Kidney epithelial cell (primary cell): ENCODE measurements at regions not wholly inside any gene's neighbourhood (a gene's known extent, or its start where the extent isn't known, plus 50 kb on each side); places are given as distances from the start of the nearest gene placed in this dataset.

Experiments
- DNase-seq: peaks from one replicate; pipeline ENCODE4 v3.0.0-alpha.2; 2010; ENCODE audit warnings: low read depth
- H3K27me3 ChIP-seq: 2 replicates; pipeline ENCODE4 v1.6.0; 2011; ENCODE audit warnings: low read length; ENCODE audit not compliant: control insufficient read depth, insufficient read depth
- H3K36me3 ChIP-seq: 2 replicates; pipeline ENCODE4 v1.5.1; 2011; ENCODE audit warnings: low read length; ENCODE audit not compliant: control insufficient read depth, insufficient read depth
- H3K4me3 ChIP-seq: 2 replicates; pipeline ENCODE4 v1.5.1; 2011; ENCODE audit warnings: low read depth, mild to moderate bottlenecking, control low read depth, low read length
- TF ChIP-seq, protein P1 (sequence below): IDR thresholded peaks from 2 replicates; pipeline ENCODE4 v1.5.1; 2011; ENCODE audit warnings: mild to moderate bottlenecking, moderate library complexity, low read length, control low read depth, inconsistent platforms; ENCODE audit not compliant: insufficient read depth, poor library complexity, severe bottlenecking

DNA sequence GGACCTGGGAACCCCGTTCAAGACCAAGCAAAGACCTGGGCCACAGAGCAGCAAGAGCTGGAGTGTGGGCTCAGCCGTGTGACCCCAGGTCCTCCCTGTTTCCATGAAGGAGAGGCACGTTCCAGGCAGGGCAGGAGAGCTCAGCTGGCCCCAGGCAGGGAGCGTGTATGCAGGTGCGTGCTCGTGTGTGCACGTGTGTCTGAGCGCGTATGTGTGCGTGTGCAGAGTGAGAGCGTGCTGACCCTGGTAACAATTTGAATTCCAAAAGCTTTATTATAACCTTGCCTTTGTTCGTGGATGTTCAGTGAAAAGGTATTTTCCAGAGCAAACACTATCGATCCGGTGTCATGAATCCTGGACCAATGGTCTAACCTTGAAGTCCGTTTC lies 54.6 kb downstream of the FOXL3 start:
- TF ChIP-seq, protein P1, sequence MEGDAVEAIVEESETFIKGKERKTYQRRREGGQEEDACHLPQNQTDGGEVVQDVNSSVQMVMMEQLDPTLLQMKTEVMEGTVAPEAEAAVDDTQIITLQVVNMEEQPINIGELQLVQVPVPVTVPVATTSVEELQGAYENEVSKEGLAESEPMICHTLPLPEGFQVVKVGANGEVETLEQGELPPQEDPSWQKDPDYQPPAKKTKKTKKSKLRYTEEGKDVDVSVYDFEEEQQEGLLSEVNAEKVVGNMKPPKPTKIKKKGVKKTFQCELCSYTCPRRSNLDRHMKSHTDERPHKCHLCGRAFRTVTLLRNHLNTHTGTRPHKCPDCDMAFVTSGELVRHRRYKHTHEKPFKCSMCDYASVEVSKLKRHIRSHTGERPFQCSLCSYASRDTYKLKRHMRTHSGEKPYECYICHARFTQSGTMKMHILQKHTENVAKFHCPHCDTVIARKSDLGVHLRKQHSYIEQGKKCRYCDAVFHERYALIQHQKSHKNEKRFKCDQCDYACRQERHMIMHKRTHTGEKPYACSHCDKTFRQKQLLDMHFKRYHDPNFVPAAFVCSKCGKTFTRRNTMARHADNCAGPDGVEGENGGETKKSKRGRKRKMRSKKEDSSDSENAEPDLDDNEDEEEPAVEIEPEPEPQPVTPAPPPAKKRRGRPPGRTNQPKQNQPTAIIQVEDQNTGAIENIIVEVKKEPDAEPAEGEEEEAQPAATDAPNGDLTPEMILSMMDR = no peak

DNA sequence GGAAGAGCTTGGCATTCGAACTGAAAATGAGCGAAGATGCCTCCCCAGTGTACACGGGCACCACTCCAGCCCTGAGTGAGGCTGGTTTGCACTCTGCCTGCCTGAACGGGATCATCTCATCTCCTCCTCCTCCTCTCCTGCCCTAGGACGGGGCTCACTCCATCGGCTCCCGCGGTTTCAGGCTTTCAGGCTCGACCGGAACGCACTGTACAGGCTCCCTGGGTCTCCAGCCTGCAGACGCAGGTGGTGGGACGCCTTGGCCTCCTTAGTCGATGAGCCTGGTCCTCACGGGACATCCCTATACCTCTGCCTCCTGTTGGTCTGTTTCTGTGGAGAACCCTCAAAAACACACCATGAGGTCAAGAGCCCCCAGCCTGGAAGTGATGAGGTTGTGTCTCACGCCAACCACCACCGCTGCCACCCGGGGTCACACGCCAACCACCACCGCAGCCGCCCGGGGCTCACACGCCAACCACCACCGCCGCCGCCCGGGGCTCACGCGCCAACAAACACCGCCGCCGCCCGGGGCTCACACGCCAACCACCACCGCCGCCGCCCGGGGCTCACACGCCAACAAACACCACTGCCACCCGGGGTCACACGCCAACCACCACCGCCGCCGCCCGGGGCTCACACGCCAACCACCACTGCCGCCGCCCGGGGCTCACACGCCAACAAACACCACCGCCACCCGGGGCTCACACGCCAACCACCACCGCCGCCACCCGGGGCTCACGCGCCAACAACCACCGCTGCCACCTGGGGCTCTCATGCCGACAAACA lies 56.3 kb downstream of the FOXL3 start:
- Histone ChIP-seq H3K36me3 (no peaks in the 10 kb centered on the region), H3K4me3 (no peak overlapping the region), H3K27me3 (peaks cover 17% of the 10 kb centered on the region)
- TF ChIP-seq, protein P1 = no peak
- DNase-seq = no peak

More for the DNA sequence above, 54.6 kb downstream of the FOXL3 start:
- H3K27me3 ChIP-seq = peaks cover 29% of the 10 kb centered on the region
- no peaks in the 10 kb centered on the region for H3K36me3 ChIP-seq
- no peak overlapping the region for H3K4me3 ChIP-seq
- DNase-seq = no peak

DNA sequence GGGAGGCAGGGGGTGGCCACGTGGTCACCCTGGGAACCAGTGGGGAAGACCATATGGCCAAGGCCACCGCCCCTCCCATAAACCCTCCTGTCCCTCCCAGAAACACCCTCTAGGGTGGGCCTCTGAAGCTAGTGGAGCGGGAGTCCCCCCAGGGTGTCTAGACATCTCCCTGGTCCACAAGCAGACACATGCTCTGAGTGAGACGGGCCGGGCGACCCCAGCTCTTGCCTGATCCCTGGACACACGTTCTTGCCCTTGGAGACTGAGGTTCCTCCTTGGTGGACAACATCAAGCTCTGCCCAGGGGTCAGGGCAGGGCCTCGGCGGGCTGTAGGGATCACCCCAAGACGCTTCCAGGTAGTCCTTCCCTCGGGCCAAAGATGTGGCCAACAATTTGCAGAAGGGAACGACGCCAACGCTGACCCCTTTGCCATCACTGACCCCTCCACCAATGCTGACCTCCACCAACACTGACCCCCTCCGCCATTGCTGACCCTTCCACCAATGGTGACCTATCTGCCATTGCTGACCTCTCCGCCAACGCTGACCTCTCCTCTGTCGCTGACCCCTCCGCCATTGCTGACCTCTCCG lies 57.1 kb downstream of the FOXL3 start:
- DNase-seq = no peak
- peaks cover 16% of the 10 kb centered on the region for H3K27me3 ChIP-seq
- TF ChIP-seq, protein P1 = no peak
- H3K4me3 ChIP-seq = no peak overlapping the region
- H3K36me3 ChIP-seq = no peaks in the 10 kb centered on the region

DNA sequence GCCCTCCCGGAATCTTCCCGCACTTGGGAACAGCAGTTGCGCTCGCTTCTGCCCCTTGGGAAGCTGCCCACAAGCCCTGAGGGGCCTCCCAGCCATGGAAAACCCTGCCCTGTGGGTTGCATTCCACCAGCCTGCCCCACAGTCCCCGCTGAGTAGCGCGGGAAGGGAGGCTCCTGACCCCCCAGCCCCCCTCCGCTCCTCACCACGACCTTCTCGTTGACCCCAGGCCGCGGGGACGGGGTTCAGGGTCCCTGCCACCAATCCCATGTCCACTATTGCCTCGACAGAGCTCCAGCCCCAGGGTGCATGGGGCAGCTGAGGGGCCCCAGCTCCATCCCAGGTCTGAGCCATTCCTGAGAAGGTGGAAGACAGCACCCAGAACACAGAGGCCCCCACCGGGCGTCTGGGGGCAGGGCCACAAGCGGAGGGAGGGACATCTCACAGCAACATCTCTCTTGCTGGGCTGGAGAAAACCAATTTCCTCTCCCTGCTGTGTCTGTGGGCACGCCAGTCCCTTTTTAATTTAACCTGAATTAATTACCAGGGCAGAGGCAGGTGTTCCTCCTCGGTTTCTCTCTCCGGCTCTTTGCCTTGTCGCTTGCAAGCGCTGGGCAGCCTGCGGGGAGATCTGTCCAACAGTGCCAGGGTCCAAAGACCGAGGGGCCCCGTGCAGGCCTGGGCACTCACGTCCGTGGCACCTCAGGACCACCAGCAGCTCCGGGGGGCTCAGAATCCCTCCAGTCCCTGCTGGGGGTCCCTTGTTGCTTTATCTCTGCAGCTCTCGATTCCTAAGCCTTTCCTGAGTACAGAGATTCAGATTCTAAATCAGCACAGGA lies 57.9 kb downstream of the FOXL3 start:
- DNase-seq = no peak
- H3K27me3 ChIP-seq = peaks cover 21% of the 10 kb centered on the region
- H3K4me3 ChIP-seq = no peak overlapping the region
- TF ChIP-seq, protein P1 = no peak
- no peaks in the 10 kb centered on the region for H3K36me3 ChIP-seq

DNA sequence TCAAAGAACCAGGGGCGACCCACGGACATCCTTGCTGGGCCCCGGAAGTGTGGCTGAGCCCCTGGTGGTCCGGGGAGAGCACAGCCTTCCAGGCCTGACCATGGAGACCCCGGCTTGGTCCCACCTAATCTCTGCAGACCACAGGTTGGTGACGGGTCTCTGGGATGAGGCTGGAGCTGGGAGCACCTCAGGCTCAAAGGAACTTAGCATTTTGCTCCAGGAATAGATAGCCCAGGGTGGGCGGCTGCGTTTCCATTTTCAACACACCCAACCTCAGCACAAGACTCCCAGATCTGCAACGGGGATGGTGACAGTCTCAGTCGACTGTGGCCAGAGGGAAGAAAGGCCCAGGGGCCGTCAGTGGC lies 58.5 kb downstream of the FOXL3 start:
- no peak for DNase-seq
- no peak overlapping the region for H3K4me3 ChIP-seq
- no peaks in the 10 kb centered on the region for H3K36me3 ChIP-seq
- peaks cover 19% of the 10 kb centered on the region for H3K27me3 ChIP-seq
- TF ChIP-seq, protein P1 = no peak
